Ovary (tissue), 3 donors: ENCODE measurements at regions not wholly inside any gene's neighbourhood (a gene's known extent, or its start where the extent isn't known, plus 50 kb on each side); places are given as distances from the start of the nearest gene placed in this dataset.

ENCODE experiments used
- CTCF ChIP-seq, 3 donors: fragments of 450-650 bp in 2 of 3; fragments of 200-600 bp in 1 of 3; IDR thresholded peaks; one replicate each; pipeline versions ENCODE4 v1.5.1 to v1.8.0; 2016 to 2022; ENCODE audit warnings: antibody characterized with exemption in 3 of 3, mild to moderate bottlenecking in 1 of 3
- EP300 ChIP-seq: sonication (generic); formaldehyde crosslinking; IDR thresholded peaks from one replicate; pipeline ENCODE4 v1.6.1; 2017; ENCODE audit warnings: antibody characterized with exemption
- POLR2A ChIP-seq: fragments of 450-650 bp; IDR thresholded peaks from one replicate; pipeline ENCODE4 v1.6.1; 2017; ENCODE audit warnings: antibody characterized with exemption, mild to moderate bottlenecking, moderate library complexity
- donor health status: DM: no; HTN: no; CAD: no.

DNA sequence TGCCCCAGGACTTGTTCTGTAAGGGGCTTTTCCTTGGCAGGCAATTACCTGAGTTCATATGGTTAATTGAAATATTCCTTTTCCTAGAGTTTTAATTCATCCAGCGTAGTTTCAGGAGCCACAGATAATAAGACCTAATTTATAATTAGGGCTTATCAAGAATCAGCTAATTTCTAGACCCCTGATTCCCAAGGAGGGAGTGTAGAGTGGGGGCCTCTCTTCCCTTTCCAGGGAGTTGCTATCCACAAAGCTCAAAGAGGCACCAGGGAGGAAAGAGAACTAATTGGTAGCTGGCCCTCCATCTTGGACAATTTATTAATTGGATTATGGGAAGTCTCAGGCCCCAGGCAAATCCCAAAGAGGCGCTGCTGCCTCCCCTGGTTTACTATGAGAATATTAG, 75.8 kb upstream of the ZNF618 start:
- TF ChIP-seq CTCF (IDR thresholded peaks at IDR 0.05) (no peak), EP300 (no peak), POLR2A (no peak)
